ENCODE measurements at regions not wholly inside any gene's neighbourhood (a gene's known extent, or its start where the extent isn't known, plus 50 kb on each side); places are given as distances from the start of the nearest gene placed in this dataset.

- DNase-seq: no peak
- Histone ChIP-seq H3K4me3 (ENCODE audit: control extremely low read depth in 1 of 5, extremely low read depth in 1 of 5, insufficient read depth in 1 of 5, low read depth in 2 of 5, low read length in 4 of 5) (no peak overlapping the region), H4K20me1 (ENCODE audit: control insufficient read depth, insufficient read depth, low read length, poor library complexity, severe bottlenecking) (no peaks in the 10 kb centered on the region), H3K27me3 (replicated peaks in 1 of 4; ENCODE audit: control extremely low read depth in 1 of 4, control insufficient read depth in 3 of 4, insufficient read depth in 4 of 4, low read length in 3 of 4) (peaks cover 0 to 10% (median 3%) of the 10 kb centered on the region in 4 experiments), H3K27ac (ENCODE audit: low read length in 2 of 2) (no peak overlapping the region), H2AFZ (ENCODE audit: insufficient read depth, low read depth, low read length, poor library complexity, severe bottlenecking) (no peak overlapping the region), H3K9ac (ENCODE audit: low read length) (no peak overlapping the region), H3K4me1 (ENCODE audit: control insufficient read depth in 2 of 2, insufficient read depth in 2 of 2, low read length in 2 of 2) (no peaks in the 10 kb centered on the region), H3K79me2 (ENCODE audit: control insufficient read depth, insufficient read depth, low read length) (no peaks in the 10 kb centered on the region), H3K4me2 (replicated peaks; ENCODE audit: low read depth, low read length, poor library complexity, severe bottlenecking) (no peak overlapping the region), H3K9me3 (ENCODE audit: control extremely low read depth in 1 of 3, control insufficient read depth in 2 of 3, insufficient read depth in 1 of 3, low read length in 2 of 3) (peaks cover 0 to 22% (median 7%) of the 10 kb centered on the region in 3 donors), H3K36me3 (replicated peaks in 1 of 2; ENCODE audit: control extremely low read depth in 1 of 2, control insufficient read depth in 1 of 2, extremely low read depth in 1 of 2, insufficient read depth in 2 of 2, low read length in 1 of 2) (no peaks in the 10 kb centered on the region)
- WGBS (ENCODE audit: insufficient coverage): 90% methylated on average over 7 of the region's 7 CpGs
- Mint-ChIP-seq H3K27me3 (peaks cover 19% of the 10 kb centered on the region), H3K4me1 (no peaks in the 10 kb centered on the region), H3K4me3 (no peak overlapping the region), H3K9me3 (ENCODE audit: insufficient read depth) (no peaks in the 10 kb centered on the region), H3K27ac (no peak overlapping the region)
- no peak for ATAC-seq (ENCODE audit: low read depth)
- POLR2A ChIA-PET: no interaction called here
- TF ChIP-seq EZH2 (IDR thresholded peaks at IDR 0.05; ENCODE audit: borderline replicate concordance, insufficient read depth, low read depth, low read length, poor library complexity, severe bottlenecking): no peak
- TF ChIP-seq CTCF (IDR thresholded peaks at IDR 0.05): no peak
- intact Hi-C loops (cut with micrococcal nuclease): no loop called here
- CTCF ChIA-PET: no interaction called here
Observed at GRCh38 chr10:78332012-78332411, 298.3 kb downstream of the RPS24 start.

GRCh38 chr10:78332657-78333056 is 299.0 kb downstream of the RPS24 start:
- Histone ChIP-seq H3K4me2 (replicated peaks; ENCODE audit: low read depth, low read length, poor library complexity, severe bottlenecking) (no peak overlapping the region), H3K9ac (ENCODE audit: low read length) (no peak overlapping the region), H3K27ac (ENCODE audit: low read length in 2 of 2) (no peak overlapping the region), H3K36me3 (replicated peaks in 1 of 2; ENCODE audit: control extremely low read depth in 1 of 2, control insufficient read depth in 1 of 2, extremely low read depth in 1 of 2, insufficient read depth in 2 of 2, low read length in 1 of 2) (no peaks in the 10 kb centered on the region), H4K20me1 (ENCODE audit: control insufficient read depth, insufficient read depth, low read length, poor library complexity, severe bottlenecking) (no peaks in the 10 kb centered on the region), H3K4me3 (ENCODE audit: control extremely low read depth in 1 of 5, extremely low read depth in 1 of 5, insufficient read depth in 1 of 5, low read depth in 2 of 5, low read length in 4 of 5) (no peak overlapping the region), H3K9me3 (ENCODE audit: control extremely low read depth in 1 of 3, control insufficient read depth in 2 of 3, insufficient read depth in 1 of 3, low read length in 2 of 3) (peaks cover 0 to 18% (median 2%) of the 10 kb centered on the region in 3 donors), H3K79me2 (ENCODE audit: control insufficient read depth, insufficient read depth, low read length) (no peaks in the 10 kb centered on the region), H3K4me1 (ENCODE audit: control insufficient read depth in 2 of 2, insufficient read depth in 2 of 2, low read length in 2 of 2) (no peaks in the 10 kb centered on the region), H3K27me3 (replicated peaks in 1 of 4; ENCODE audit: control extremely low read depth in 1 of 4, control insufficient read depth in 3 of 4, insufficient read depth in 4 of 4, low read length in 3 of 4) (peaks cover 0 to 10% (median 1%) of the 10 kb centered on the region in 4 experiments), H2AFZ (ENCODE audit: insufficient read depth, low read depth, low read length, poor library complexity, severe bottlenecking) (no peak overlapping the region)
- Mint-ChIP-seq H3K27ac (no peak overlapping the region), H3K4me3 (no peak overlapping the region), H3K9me3 (ENCODE audit: insufficient read depth) (no peaks in the 10 kb centered on the region), H3K4me1 (no peaks in the 10 kb centered on the region), H3K27me3 (peaks cover 19% of the 10 kb centered on the region)
- POLR2A ChIA-PET: no interaction called here
- no peak for TF ChIP-seq CTCF (IDR thresholded peaks at IDR 0.05)
- TF ChIP-seq EZH2 (IDR thresholded peaks at IDR 0.05; ENCODE audit: borderline replicate concordance, insufficient read depth, low read depth, low read length, poor library complexity, severe bottlenecking): no peak
- intact Hi-C loops (cut with micrococcal nuclease): no loop called here
- DNase-seq (no peak), ATAC-seq (ENCODE audit: low read depth) (no peak)
- CTCF ChIA-PET: no interaction called here
